Esophagus muscularis mucosa (tissue), 4 donors: ENCODE measurements at regions not wholly inside any gene's neighbourhood (a gene's known extent, or its start where the extent isn't known, plus 50 kb on each side); places are given as distances from the start of the nearest gene placed in this dataset.

Experiments used
- DNase-seq: peaks from one replicate; pipeline ENCODE4 v3.0.0-alpha.2; 2017; ENCODE audit errors: extremely low spot score
- H3K27ac ChIP-seq, 4 donors: fragments of 200-600 bp; sonication (generic); replicated peaks in 1 of 4; 1 replicate in 3 of 4; 2 replicates in 1 of 4; pipeline ENCODE4 v1.5.1; 2016 to 2019; ENCODE audit warnings: mild to moderate bottlenecking in 1 of 4
- H3K27me3 ChIP-seq, 4 donors: fragments of 200-600 bp; sonication (generic); one replicate each; pipeline versions ENCODE4 v1.5.1 to v1.6.0; 2016 to 2019
- H3K36me3 ChIP-seq, 4 donors: fragments of 200-600 bp; sonication (generic); one replicate each; pipeline ENCODE4 v1.5.1; 2016 to 2019
- H3K4me1 ChIP-seq, 4 donors: fragments of 200-600 bp; sonication (generic); one replicate each; pipeline ENCODE4 v1.5.1; 2016 to 2019
- H3K4me3 ChIP-seq, 4 donors: fragments of 200-600 bp; sonication (generic); 1 replicate in 2 of 4; 2 replicates in 2 of 4; pipeline ENCODE4 v1.5.1; 2016 to 2019; ENCODE audit warnings: mild to moderate bottlenecking in 4 of 4, moderate library complexity in 1 of 4
- H3K9me3 ChIP-seq, 4 donors: fragments of 200-600 bp; sonication (generic); 1 replicate in 3 of 4; 2 replicates in 1 of 4; pipeline ENCODE4 v1.5.1; 2016 to 2019
- CTCF ChIP-seq, 3 experiments: fragments of 200-600 bp in 2 of 3; fragments of 450-650 bp in 1 of 3; sonication (generic) in 2 of 3; IDR thresholded peaks; one replicate each; pipeline ENCODE4 v1.5.1; 2017 to 2019; ENCODE audit warnings: antibody characterized with exemption in 3 of 3, mild to moderate bottlenecking in 2 of 3, moderate library complexity in 1 of 3
- EP300 ChIP-seq: sonication (generic); formaldehyde crosslinking; IDR thresholded peaks from one replicate; pipeline ENCODE4 v1.6.1; 2017; ENCODE audit warnings: antibody characterized with exemption
- POLR2A ChIP-seq: fragments of 450-650 bp; IDR thresholded peaks from one replicate; pipeline ENCODE4 v1.6.1; 2017; ENCODE audit warnings: antibody characterized with exemption, moderate library complexity, mild to moderate bottlenecking, low read depth
- POLR2AphosphoS5 ChIP-seq, 2 donors: sonication (generic); formaldehyde crosslinking; IDR thresholded peaks; one replicate each; pipeline ENCODE4 v1.6.1; 2017; ENCODE audit warnings: antibody characterized with exemption in 2 of 2
- WGBS: methylation state at CpG from one replicate; pipeline ENCODE4 v1.1.5; 2018; 5-methylcytosine and 5-hydroxymethylcytosine counted together
- intact Hi-C: fragments of 100-400 bp; cut with DNase I; formaldehyde crosslinking; loops from one replicate; pipeline ENCODE4 v1.15.1; 2023

GRCh38 chr6:158920311-158920905, 79.6 kb downstream of the RSPH3 start:
- H3K36me3 ChIP-seq = no peaks in the 10 kb centered on the region
- no peak for DNase-seq

GRCh38 chr6:158919865-158920264, 80.1 kb downstream of the RSPH3 start:
- no peak for DNase-seq
- H3K27ac ChIP-seq = no peak overlapping the region
- H3K36me3 ChIP-seq = no peaks in the 10 kb centered on the region
- intact Hi-C loops = no loop called here
- no peak overlapping the region for H3K4me3 ChIP-seq
- no peak for TF ChIP-seq CTCF (IDR thresholded peaks at IDR 0.05)
- no peak for TF ChIP-seq EP300
- no peak for TF ChIP-seq POLR2AphosphoS5 (IDR thresholded peaks at IDR 0.05)
- TF ChIP-seq POLR2A = no peak
- WGBS = 84% methylated on average over 3 of the region's 3 CpGs
- no peaks in the 10 kb centered on the region for H3K9me3 ChIP-seq
- peaks cover 0 to 10% (median 5%) of the 10 kb centered on the region in 4 donors for H3K4me1 ChIP-seq
- H3K27me3 ChIP-seq = no peaks in the 10 kb centered on the region

More at GRCh38 chr6:158920311-158920905, 79.6 kb downstream of the RSPH3 start:
- TF ChIP-seq POLR2A (no peak), EP300 (no peak), POLR2AphosphoS5 (IDR thresholded peaks at IDR 0.05) (no peak), CTCF (IDR thresholded peaks at IDR 0.05) (no peak)
- 87% methylated on average over 12 of the region's 14 CpGs for WGBS
- H3K4me1 ChIP-seq = peaks cover 0 to 10% (median 5%) of the 10 kb centered on the region in 4 donors
- no peaks in the 10 kb centered on the region for H3K27me3 ChIP-seq
- intact Hi-C loops = no loop called here
- no peak overlapping the region for H3K4me3 ChIP-seq
- H3K27ac ChIP-seq = no peak overlapping the region
- H3K9me3 ChIP-seq = no peaks in the 10 kb centered on the region

DNA sequence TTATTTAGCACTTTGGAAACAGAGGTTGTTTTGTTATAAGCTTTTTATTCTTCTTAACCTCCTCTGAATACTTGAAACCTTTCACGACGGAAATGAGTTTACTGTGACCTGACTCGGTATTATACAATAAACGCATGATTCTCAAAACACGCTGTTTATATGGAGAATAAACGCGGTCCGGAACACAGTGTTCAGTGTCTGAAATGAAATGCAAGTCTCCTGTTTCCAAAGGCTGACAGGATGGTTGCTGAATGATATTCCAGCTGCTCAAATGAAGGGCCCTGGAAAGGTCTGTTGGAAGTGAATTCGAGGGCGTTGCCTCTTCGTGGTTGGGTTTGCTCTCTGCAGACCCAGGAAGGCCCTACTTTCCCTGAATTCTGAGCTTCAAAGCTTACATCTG, 83.4 kb downstream of the RSPH3 start:
- intact Hi-C loops = no loop called here
- Histone ChIP-seq H3K36me3 (no peaks in the 10 kb centered on the region), H3K27ac (peak overlapping the region; percentile 66 to 72 (median 70)), H3K27me3 (no peaks in the 10 kb centered on the region), H3K9me3 (no peaks in the 10 kb centered on the region), H3K4me3 (no peak overlapping the region), H3K4me1 (peaks cover 0 to 10% (median 5%) of the 10 kb centered on the region in 4 donors)
- TF ChIP-seq POLR2A (no peak), POLR2AphosphoS5 (IDR thresholded peaks at IDR 0.05) (peak; percentile 59 to 71), EP300 (peak; percentile 67), CTCF (IDR thresholded peaks at IDR 0.05) (no peak)
- no peak for DNase-seq
- WGBS = 66% methylated on average over 11 of the region's 11 CpGs

GRCh38 chr6:158914923-158915322, 85.1 kb downstream of the RSPH3 start:
- Histone ChIP-seq H3K9me3 (no peaks in the 10 kb centered on the region), H3K36me3 (no peaks in the 10 kb centered on the region), H3K27ac (no peak overlapping the region), H3K27me3 (no peaks in the 10 kb centered on the region), H3K4me1 (peaks cover 0 to 10% (median 5%) of the 10 kb centered on the region in 4 donors), H3K4me3 (no peak overlapping the region)
- intact Hi-C loops = no loop called here
- TF ChIP-seq POLR2A = no peak
- TF ChIP-seq EP300 = no peak
- no peak for TF ChIP-seq CTCF (IDR thresholded peaks at IDR 0.05)
- no peak for TF ChIP-seq POLR2AphosphoS5 (IDR thresholded peaks at IDR 0.05)
- DNase-seq = no peak
- WGBS = 97% methylated on average over 8 of the region's 8 CpGs

DNA sequence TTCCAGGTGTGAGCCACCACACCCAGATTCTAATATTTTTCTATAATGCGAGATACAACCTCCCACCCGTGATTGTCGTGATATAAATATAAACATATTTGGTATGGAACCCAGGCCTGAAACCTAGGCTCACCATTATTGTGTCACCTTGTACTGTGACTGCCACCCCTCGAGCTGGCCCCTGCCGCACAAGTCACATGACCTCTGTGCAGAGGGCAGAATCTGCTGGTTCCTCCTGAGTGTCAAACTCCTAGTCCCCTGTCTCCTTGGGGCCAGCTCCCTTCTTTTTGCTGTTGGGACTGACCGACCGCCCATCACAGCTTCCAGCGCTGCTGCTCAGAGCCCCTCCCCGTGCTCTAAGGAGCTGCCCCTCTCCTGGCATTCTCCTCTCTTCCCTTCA, 86.4 kb downstream of the RSPH3 start:
- Histone ChIP-seq H3K27me3 (no peaks in the 10 kb centered on the region), H3K36me3 (no peaks in the 10 kb centered on the region), H3K4me3 (no peak overlapping the region), H3K4me1 (peaks cover 0 to 10% (median 5%) of the 10 kb centered on the region in 4 donors), H3K9me3 (no peaks in the 10 kb centered on the region), H3K27ac (no peak overlapping the region)
- TF ChIP-seq CTCF (IDR thresholded peaks at IDR 0.05) = no peak
- no peak for TF ChIP-seq EP300
- no peak for TF ChIP-seq POLR2A
- TF ChIP-seq POLR2AphosphoS5 (IDR thresholded peaks at IDR 0.05) = no peak
- 92% methylated on average over 9 of the region's 9 CpGs for WGBS
- DNase-seq = no peak
- intact Hi-C loops = no loop called here
